PC-9 (cell line): ENCODE measurements at regions not wholly inside any gene's neighbourhood (a gene's known extent, or its start where the extent isn't known, plus 50 kb on each side); places are given as distances from the start of the nearest gene placed in this dataset.

Experiments used
- CTCF ChIP-seq: fragments of 200-600 bp; sonication (generic); conservative IDR thresholded peaks from 2 replicates; pipeline ENCODE4 v1.6.1; 2017; ENCODE audit warnings: mixed run types, antibody characterized with exemption, mild to moderate bottlenecking, moderate library complexity
- EZH2 ChIP-seq: fragments of 200-600 bp; sonication (generic); IDR thresholded peaks from 2 replicates; pipeline ENCODE4 v1.8.0; 2017; ENCODE audit warnings: antibody characterized with exemption, low read depth

GRCh38 chr7:121807078-121807477 lies 65.9 kb upstream of the PTPRZ1 start:
- no peak for TF ChIP-seq CTCF
- TF ChIP-seq EZH2: no peak
